ENCODE measurements at regions not wholly inside any gene's neighbourhood (a gene's known extent, or its start where the extent isn't known, plus 50 kb on each side); places are given as distances from the start of the nearest gene placed in this dataset.

- TF ChIP-seq CTCF (IDR thresholded peaks at IDR 0.05) (no peak), POLR2A (IDR thresholded peaks at IDR 0.05) (no peak)
Measured at GRCh38 chr3:80870476-80871041, 890.9 kb downstream of the GBE1 start.
